T follicular helper cell (primary cell): ENCODE measurements at regions not wholly inside any gene's neighbourhood (a gene's known extent, or its start where the extent isn't known, plus 50 kb on each side); places are given as distances from the start of the nearest gene placed in this dataset.
"Not testable (repeated sequence)": the region's sequence is repeated elsewhere in the genome, so short reads cannot be mapped to it uniquely, and the experiment has no call there.

Source experiments
- DNase-seq: peaks from one replicate; pipeline ENCODE4 v3.0.0-alpha.2; 2020; ENCODE audit warnings: low read depth

- DNase-seq, result no peak
Observed at GRCh38 chr2:132272713-132273112, 111.0 kb upstream of the ANKRD30BL start.

- not testable (repeated sequence) for DNase-seq
Observed at GRCh38 chr2:132273585-132273984, 111.8 kb upstream of the ANKRD30BL start.

- DNase-seq, result no peak
Observed at GRCh38 chr2:132274000-132274399, 112.2 kb upstream of the ANKRD30BL start.

GRCh38 chr2:132275396-132275795 lies 113.6 kb upstream of the ANKRD30BL start:
- DNase-seq, result no peak

GRCh38 chr2:132276571-132276981 lies 114.8 kb upstream of the ANKRD30BL start:
- no peak for DNase-seq

- DNase-seq, result no peak
Observed at GRCh38 chr2:132278267-132278666, 116.5 kb upstream of the ANKRD30BL start.

GRCh38 chr2:132279344-132279743 lies 117.6 kb upstream of the ANKRD30BL start:
- no peak for DNase-seq

- DNase-seq, result no peak
Observed at GRCh38 chr2:132279930-132280615, 118.3 kb upstream of the ANKRD30BL start.

GRCh38 chr2:132280912-132281311 lies 119.2 kb upstream of the ANKRD30BL start:
- DNase-seq, result no peak

- not testable (repeated sequence) for DNase-seq
Observed at GRCh38 chr2:132282104-132282503, 120.4 kb upstream of the ANKRD30BL start.

- DNase-seq, result no peak
Observed at GRCh38 chr2:132282911-132283310, 121.2 kb upstream of the ANKRD30BL start.

GRCh38 chr2:132286289-132286911 lies 124.6 kb upstream of the ANKRD30BL start:
- DNase-seq, result not testable (repeated sequence)

GRCh38 chr2:132287910-132288309 lies 126.2 kb upstream of the ANKRD30BL start:
- not testable (repeated sequence) for DNase-seq

GRCh38 chr2:132289138-132289537 lies 127.4 kb upstream of the ANKRD30BL start:
- not testable (repeated sequence) for DNase-seq

- not testable (repeated sequence) for DNase-seq
Observed at GRCh38 chr2:132289812-132290211, 126.8 kb upstream of the GPR39 start.

GRCh38 chr2:132300592-132301378 lies 115.8 kb upstream of the GPR39 start:
- DNase-seq, result not testable (repeated sequence)

GRCh38 chr2:132304661-132305380 lies 111.8 kb upstream of the GPR39 start:
- DNase-seq, result not testable (repeated sequence)

- DNase-seq, result not testable (repeated sequence)
Observed at GRCh38 chr2:132307613-132308198, 108.9 kb upstream of the GPR39 start.

GRCh38 chr2:132309203-132309602 lies 107.4 kb upstream of the GPR39 start:
- DNase-seq, result not testable (repeated sequence)

GRCh38 chr2:132315546-132315945 lies 101.1 kb upstream of the GPR39 start:
- DNase-seq, result not testable (repeated sequence)

- DNase-seq, result not testable (repeated sequence)
Observed at GRCh38 chr2:132317026-132317680, 99.5 kb upstream of the GPR39 start.
